Progenitor cell of endocrine pancreas (in vitro differentiated cells): ENCODE measurements at regions not wholly inside any gene's neighbourhood (a gene's known extent, or its start where the extent isn't known, plus 50 kb on each side); places are given as distances from the start of the nearest gene placed in this dataset.
A peak's percentile ranks its signal among the peaks of the same experiment; 100 is the strongest.

Experiments
- DNase-seq: peaks from one replicate; pipeline ENCODE4 v3.0.0; 2021; ENCODE audit warnings: low spot score; ENCODE audit not compliant: unreplicated experiment
- H3K27ac Mint-ChIP-seq: 2 replicates; pipeline ENCODE4 v1.8.0; 2021; ENCODE audit warnings: mild to moderate bottlenecking, moderate library complexity, mixed read lengths
- H3K27me3 Mint-ChIP-seq: 2 replicates; pipeline ENCODE4 v1.8.0; 2021; ENCODE audit warnings: mixed read lengths
- H3K36me3 Mint-ChIP-seq: 2 replicates; pipeline ENCODE4 v1.8.0; 2022; ENCODE audit warnings: mixed read lengths; ENCODE audit not compliant: insufficient read depth
- H3K4me1 Mint-ChIP-seq: 2 replicates; pipeline ENCODE4 v1.8.0; 2021; ENCODE audit warnings: low read depth, mixed read lengths
- H3K4me3 Mint-ChIP-seq: 2 replicates; pipeline ENCODE4 v1.8.0; 2021; ENCODE audit warnings: low read depth, mild to moderate bottlenecking, moderate library complexity, mixed read lengths
- H3K9me3 Mint-ChIP-seq: 2 replicates; pipeline ENCODE4 v1.8.0; 2021; ENCODE audit warnings: low read depth, mixed read lengths
- TF ChIP-seq, protein P1 (sequence below): fragments of 200-600 bp; sonication (generic); IDR thresholded peaks from one replicate; pipeline ENCODE4 v1.5.0; 2021; ENCODE audit warnings: antibody characterized with exemption, mild to moderate bottlenecking; ENCODE audit not compliant: unreplicated experiment

GRCh38 chr13:52961987-52962386 lies 66.6 kb upstream of the OLFM4 start:
- Mint-ChIP-seq H3K4me3 (no peak overlapping the region), H3K4me1 (peaks cover 3% of the 10 kb centered on the region), H3K27me3 (peaks cover 3% of the 10 kb centered on the region), H3K9me3 (no peaks in the 10 kb centered on the region), H3K27ac (no peak overlapping the region), H3K36me3 (no peaks in the 10 kb centered on the region)
- no peak for DNase-seq
- TF ChIP-seq, protein P1, sequence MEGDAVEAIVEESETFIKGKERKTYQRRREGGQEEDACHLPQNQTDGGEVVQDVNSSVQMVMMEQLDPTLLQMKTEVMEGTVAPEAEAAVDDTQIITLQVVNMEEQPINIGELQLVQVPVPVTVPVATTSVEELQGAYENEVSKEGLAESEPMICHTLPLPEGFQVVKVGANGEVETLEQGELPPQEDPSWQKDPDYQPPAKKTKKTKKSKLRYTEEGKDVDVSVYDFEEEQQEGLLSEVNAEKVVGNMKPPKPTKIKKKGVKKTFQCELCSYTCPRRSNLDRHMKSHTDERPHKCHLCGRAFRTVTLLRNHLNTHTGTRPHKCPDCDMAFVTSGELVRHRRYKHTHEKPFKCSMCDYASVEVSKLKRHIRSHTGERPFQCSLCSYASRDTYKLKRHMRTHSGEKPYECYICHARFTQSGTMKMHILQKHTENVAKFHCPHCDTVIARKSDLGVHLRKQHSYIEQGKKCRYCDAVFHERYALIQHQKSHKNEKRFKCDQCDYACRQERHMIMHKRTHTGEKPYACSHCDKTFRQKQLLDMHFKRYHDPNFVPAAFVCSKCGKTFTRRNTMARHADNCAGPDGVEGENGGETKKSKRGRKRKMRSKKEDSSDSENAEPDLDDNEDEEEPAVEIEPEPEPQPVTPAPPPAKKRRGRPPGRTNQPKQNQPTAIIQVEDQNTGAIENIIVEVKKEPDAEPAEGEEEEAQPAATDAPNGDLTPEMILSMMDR: no peak

DNA sequence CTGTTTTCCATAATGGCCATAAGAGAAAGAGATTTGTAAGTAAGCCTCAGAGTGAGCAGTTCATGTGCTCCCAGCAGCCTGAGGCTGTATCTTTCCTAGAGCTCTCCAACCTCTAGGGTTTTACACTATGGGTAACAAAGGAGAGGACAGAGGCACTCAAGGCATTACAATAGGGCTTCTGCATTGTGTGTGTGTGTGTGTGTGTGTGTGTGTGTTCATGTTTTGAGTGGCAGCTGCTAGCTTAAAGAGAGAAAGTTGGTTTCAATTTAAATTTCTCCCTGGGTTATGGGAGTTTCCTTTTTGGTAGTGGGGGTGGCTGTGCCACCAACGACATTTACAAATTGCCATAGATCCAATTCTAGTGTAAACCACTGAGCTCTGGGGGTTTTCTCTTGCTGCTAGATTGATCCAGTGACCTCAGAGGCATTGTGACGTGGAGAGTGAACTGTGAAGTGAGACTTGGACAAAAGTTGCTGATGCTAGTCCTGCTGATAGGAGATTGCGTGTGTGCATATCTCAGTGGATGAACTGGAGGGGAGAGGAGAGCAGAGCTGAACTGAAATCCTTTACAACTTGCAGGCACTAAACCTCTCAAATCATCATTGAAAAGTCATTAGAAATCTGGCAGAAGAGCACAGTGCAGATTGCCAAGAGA lies 67.2 kb upstream of the OLFM4 start:
- TF ChIP-seq, protein P1: no peak
- H3K27ac Mint-ChIP-seq: no peak overlapping the region
- no peaks in the 10 kb centered on the region for H3K36me3 Mint-ChIP-seq
- H3K27me3 Mint-ChIP-seq: peaks cover 3% of the 10 kb centered on the region
- H3K4me1 Mint-ChIP-seq: peaks cover 3% of the 10 kb centered on the region
- DNase-seq: no peak
- H3K4me3 Mint-ChIP-seq: no peak overlapping the region
- H3K9me3 Mint-ChIP-seq: no peaks in the 10 kb centered on the region

- Mint-ChIP-seq H3K36me3 (no peaks in the 10 kb centered on the region), H3K4me1 (peaks cover 7% of the 10 kb centered on the region), H3K4me3 (no peak overlapping the region), H3K9me3 (no peaks in the 10 kb centered on the region), H3K27me3 (peaks cover 17% of the 10 kb centered on the region), H3K27ac (peak overlapping the region; percentile 20)
- DNase-seq: no peak
- TF ChIP-seq, protein P1: no peak
Measured at GRCh38 chr13:52955472-52955874, 73.1 kb upstream of the OLFM4 start.

DNA sequence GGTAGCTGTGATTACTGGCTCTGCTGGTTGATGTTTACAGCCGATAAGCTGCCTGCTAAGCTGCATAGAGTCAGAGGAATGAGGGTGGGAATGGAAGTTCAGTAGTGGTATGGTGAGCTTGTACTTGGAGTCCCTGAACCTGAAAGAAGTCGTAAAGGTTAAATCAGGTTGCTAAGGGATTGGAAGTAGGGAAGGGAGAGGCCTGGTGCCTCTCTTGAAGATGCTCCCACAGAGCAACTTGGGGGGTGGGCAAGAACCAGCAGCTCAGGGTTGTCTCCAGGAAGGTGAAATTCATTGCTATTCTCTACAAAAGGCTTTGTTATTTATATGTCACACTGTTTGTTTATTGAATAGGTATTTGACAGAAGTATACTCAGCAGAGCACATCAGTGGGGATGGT lies 73.8 kb upstream of the OLFM4 start:
- TF ChIP-seq, protein P1: no peak
- Mint-ChIP-seq H3K9me3 (no peaks in the 10 kb centered on the region), H3K36me3 (no peaks in the 10 kb centered on the region), H3K27ac (no peak overlapping the region), H3K4me1 (peaks cover 7% of the 10 kb centered on the region), H3K27me3 (peaks cover 22% of the 10 kb centered on the region), H3K4me3 (no peak overlapping the region)
- no peak for DNase-seq

DNA sequence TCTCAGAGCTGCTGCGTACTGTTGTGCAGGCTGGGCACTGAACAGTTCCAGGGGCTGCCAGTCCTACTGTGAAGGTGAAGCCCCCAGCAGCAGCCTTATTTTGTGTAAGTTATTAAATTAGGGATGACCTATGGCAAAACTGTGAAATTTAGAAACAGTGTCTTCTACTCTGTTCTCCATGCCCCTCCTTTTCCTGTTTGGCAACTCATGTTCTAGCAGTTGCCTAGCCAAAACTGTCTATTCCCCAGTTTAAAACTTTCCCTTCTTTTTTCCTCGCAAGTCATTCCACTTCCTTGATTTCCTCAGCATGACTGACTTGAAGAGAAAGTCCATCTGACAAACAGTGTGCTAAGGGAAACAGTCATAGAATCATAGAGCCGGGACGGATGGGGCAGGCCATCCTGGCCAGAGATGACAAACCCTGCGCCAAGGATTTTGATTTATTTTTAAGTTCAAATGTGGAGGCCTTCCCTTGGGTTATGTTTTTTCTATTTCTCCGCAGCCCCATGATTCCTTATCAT lies 78.1 kb upstream of the OLFM4 start:
- H3K36me3 Mint-ChIP-seq: no peaks in the 10 kb centered on the region
- TF ChIP-seq, protein P1: no peak
- H3K4me1 Mint-ChIP-seq: peaks cover 5% of the 10 kb centered on the region
- peaks cover 37% of the 10 kb centered on the region for H3K27me3 Mint-ChIP-seq
- H3K27ac Mint-ChIP-seq: no peak overlapping the region
- DNase-seq: no peak
- H3K9me3 Mint-ChIP-seq: no peaks in the 10 kb centered on the region
- H3K4me3 Mint-ChIP-seq: no peak overlapping the region
